C4-2B (cell line): ENCODE measurements at regions not wholly inside any gene's neighbourhood (a gene's known extent, or its start where the extent isn't known, plus 50 kb on each side); places are given as distances from the start of the nearest gene placed in this dataset.

Source experiments
- CTCF ChIP-seq: fragments of 450-650 bp; conservative IDR thresholded peaks from 2 replicates; pipeline ENCODE4 v1.5.1; 2017; ENCODE audit warnings: mild to moderate bottlenecking
- ZFX ChIP-seq: fragments of 450-650 bp; IDR thresholded peaks from 2 replicates; pipeline ENCODE4 v1.6.1; 2017

DNA sequence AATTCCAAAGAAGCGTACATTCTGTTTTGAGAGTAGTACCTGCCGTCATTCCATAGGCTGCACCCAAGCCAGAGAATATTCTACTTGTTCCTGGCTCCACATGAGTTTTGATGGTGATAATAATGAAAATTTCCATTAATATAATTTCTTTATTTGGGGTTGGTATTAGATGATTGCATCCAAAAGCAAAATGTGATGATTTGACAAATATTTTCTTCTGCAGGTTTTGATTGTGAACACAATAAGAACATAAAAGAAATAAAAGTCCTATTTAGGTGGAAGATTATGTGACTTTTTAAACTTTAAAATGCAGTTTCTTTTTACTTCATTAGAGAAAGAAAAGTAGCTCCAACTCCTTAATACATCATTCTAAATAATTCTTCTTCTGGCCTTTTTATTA lies 284.8 kb upstream of the FMN2 start:
- no peak for TF ChIP-seq CTCF
- no peak for TF ChIP-seq ZFX
